Astrocyte of the cerebellum (primary cell): ENCODE measurements at regions not wholly inside any gene's neighbourhood (a gene's known extent, or its start where the extent isn't known, plus 50 kb on each side); places are given as distances from the start of the nearest gene placed in this dataset.

Experiments used
- DNase-seq: peaks from one replicate; pipeline ENCODE4 v3.0.0-alpha.2; 2011; ENCODE audit warnings: low read depth
- H3K4me3 ChIP-seq: 2 replicates; pipeline ENCODE4 v1.5.1; 2011; ENCODE audit warnings: mild to moderate bottlenecking, low read depth, low read length, moderate library complexity
- in situ Hi-C: cut with HindIII; loops from 2 replicates; pipeline ENCODE4 v1.10.0; 2017; ENCODE audit warnings: low sequenced_read_pairs
- TF ChIP-seq, protein P1 (sequence below): IDR thresholded peaks from 2 replicates; pipeline ENCODE4 v1.5.1; 2012; ENCODE audit warnings: low read length, low read depth, moderate library complexity, mild to moderate bottlenecking; ENCODE audit errors: missing control alignments

DNA sequence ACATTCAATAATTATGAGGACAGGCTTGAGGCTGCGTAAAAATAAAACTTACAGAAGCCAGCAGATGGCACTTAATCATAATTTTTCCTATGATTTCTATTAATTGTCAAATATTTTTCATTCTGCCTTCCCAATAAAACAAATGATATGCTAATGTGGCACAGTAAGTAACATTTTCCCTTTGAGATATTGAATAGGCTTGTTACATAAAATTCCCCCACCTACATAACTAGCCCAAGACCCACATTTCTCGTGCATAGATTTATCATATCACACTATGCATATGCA lies 55.4 kb upstream of the PTGFRN start:
- in situ Hi-C loops, result no loop called here
- no peak overlapping the region for H3K4me3 ChIP-seq
- DNase-seq, result no peak
- TF ChIP-seq, protein P1, sequence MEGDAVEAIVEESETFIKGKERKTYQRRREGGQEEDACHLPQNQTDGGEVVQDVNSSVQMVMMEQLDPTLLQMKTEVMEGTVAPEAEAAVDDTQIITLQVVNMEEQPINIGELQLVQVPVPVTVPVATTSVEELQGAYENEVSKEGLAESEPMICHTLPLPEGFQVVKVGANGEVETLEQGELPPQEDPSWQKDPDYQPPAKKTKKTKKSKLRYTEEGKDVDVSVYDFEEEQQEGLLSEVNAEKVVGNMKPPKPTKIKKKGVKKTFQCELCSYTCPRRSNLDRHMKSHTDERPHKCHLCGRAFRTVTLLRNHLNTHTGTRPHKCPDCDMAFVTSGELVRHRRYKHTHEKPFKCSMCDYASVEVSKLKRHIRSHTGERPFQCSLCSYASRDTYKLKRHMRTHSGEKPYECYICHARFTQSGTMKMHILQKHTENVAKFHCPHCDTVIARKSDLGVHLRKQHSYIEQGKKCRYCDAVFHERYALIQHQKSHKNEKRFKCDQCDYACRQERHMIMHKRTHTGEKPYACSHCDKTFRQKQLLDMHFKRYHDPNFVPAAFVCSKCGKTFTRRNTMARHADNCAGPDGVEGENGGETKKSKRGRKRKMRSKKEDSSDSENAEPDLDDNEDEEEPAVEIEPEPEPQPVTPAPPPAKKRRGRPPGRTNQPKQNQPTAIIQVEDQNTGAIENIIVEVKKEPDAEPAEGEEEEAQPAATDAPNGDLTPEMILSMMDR, result no peak

DNA sequence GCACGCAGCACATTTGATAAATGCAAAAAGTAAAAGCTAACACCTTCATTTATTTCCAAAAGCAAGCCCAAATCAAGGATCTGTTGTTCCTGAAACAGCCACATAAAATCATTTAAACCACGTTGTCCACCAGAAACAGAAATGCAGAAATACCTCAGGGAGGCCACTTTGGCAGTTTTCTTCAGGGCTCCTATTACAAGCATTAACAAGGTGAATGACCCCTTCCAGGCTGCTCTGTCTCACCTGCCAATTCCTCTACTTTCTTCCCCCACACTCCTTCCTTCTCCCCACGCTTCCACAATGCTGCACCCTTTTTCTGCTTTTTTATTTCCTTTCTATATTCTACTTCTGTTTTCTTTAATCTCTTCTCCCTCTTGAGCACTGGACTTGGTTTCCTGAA lies 55.0 kb upstream of the PTGFRN start:
- DNase-seq, result no peak
- H3K4me3 ChIP-seq, result no peak overlapping the region
- TF ChIP-seq, protein P1, result no peak
- in situ Hi-C loops, result no loop called here

DNA sequence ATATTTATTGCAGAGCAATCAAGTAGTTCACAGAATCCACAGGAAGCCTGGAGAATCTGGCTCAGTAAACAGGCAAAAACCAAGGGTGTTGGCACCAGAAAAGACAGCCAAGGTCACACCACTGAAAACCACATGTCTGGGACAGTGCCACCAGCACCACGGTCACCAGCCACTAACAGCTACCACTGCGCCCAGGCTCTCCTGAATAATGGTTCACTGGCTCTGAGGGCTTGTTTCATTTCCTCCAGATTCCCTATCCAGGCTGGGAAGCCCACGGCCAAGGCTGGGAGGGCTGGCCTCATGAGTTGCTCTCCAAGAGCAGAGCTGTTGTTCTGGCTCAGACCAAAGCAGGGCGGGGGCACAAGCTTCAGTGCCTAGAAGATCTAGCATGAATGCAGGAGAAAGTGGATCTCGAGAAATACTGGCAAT lies 54.5 kb upstream of the PTGFRN start:
- TF ChIP-seq, protein P1, result no peak
- no peak overlapping the region for H3K4me3 ChIP-seq
- in situ Hi-C loops, result no loop called here
- peak; percentile 44 for DNase-seq

DNA sequence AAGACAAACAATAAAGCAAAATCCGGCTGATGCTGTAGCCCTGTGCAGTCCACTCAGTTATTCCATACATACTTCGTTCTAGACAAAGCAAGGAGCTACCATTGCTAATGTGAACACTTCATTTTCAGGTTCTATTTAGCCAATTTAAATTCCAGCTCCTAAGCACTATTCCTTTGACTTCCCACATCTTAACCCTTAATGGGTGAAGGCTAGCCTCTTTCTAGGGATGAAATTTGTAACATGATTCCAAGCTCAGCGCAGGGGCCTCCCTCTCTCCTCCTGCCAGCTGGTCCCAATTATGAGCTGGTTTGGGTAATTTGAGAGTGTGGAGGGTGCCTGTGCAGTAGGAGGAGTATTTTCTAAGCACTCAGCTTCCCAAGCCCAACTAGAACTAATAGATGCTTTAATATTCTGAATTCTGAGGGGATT lies 53.9 kb upstream of the PTGFRN start:
- TF ChIP-seq, protein P1, result no peak
- DNase-seq, result peak; percentile 66

DNA sequence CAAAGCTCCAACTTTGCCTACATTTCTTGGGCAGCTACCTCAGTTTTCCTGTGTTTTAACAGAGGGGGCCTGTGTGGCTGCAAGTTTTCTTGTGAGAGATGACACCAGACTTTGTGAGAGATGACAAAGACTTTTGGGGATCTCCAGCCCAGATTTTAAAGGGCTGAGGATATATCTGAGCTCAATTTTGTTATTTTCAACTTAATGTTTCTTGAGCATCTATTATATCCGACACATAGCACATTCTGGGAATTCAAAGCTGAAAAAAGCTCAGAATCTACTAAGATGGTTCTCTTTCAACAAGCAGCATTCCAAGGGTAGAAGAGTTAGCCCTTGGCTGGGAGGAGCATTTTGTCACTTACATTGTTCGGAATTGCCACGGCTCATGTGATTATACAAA lies 53.4 kb upstream of the PTGFRN start:
- in situ Hi-C loops, result no loop called here
- no peak for DNase-seq
- TF ChIP-seq, protein P1, result no peak
- H3K4me3 ChIP-seq, result no peak overlapping the region

More for the DNA sequence above, 53.9 kb upstream of the PTGFRN start:
- in situ Hi-C loops, result no loop called here
- H3K4me3 ChIP-seq, result no peak overlapping the region

DNA sequence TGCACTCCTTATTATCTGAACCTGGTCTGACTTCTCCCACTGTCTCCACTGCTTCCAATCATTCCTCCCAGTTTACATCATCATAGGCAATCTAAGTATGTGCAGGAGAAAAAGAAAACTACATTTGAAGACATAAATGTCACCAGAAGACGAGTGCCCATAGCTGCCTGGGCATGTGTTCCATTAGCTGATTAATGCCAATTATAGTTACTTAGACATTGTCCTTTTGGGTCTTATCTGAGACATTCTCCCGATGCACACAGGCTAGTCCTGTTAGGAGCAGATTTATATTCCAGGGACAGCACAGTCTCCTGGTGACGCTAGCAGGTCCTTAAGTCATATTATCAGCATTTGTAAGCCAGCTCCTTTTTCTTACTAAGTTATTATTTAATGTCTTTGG lies 52.6 kb upstream of the PTGFRN start:
- no peak for DNase-seq
- in situ Hi-C loops, result no loop called here
- TF ChIP-seq, protein P1, result no peak
- no peak overlapping the region for H3K4me3 ChIP-seq
